GM03348 (cell line): ENCODE measurements at regions not wholly inside any gene's neighbourhood (a gene's known extent, or its start where the extent isn't known, plus 50 kb on each side); places are given as distances from the start of the nearest gene placed in this dataset.

Source experiments
- DNase-seq: peaks from one replicate; pipeline ENCODE4 v3.0.0; 2012; ENCODE audit warnings: low spot score

- no peak for DNase-seq
These were observed 395.6 kb downstream of the ETV1 start for GRCh38 chr7:13593854-13594253.

GRCh38 chr7:13602036-13602435 is 387.4 kb downstream of the ETV1 start:
- DNase-seq: no peak

GRCh38 chr7:13603016-13603415 is 386.4 kb downstream of the ETV1 start:
- no peak for DNase-seq

- no peak for DNase-seq
These were observed 385.8 kb downstream of the ETV1 start for GRCh38 chr7:13603661-13604060.

GRCh38 chr7:13604178-13604577 is 385.3 kb downstream of the ETV1 start:
- no peak for DNase-seq

GRCh38 chr7:13610372-13610771 is 379.1 kb downstream of the ETV1 start:
- no peak for DNase-seq

- no peak for DNase-seq
These were observed 373.8 kb downstream of the ETV1 start for GRCh38 chr7:13615679-13616078.

- DNase-seq: no peak
These were observed 362.0 kb downstream of the ETV1 start for GRCh38 chr7:13627455-13627854.

- peak; percentile 17 for DNase-seq
These were observed 361.0 kb downstream of the ETV1 start for GRCh38 chr7:13628239-13629001.

GRCh38 chr7:13631207-13632049 is 358.0 kb downstream of the ETV1 start:
- DNase-seq: peak; percentile 4

- no peak for DNase-seq
These were observed 355.6 kb downstream of the ETV1 start for GRCh38 chr7:13633857-13634256.

- no peak for DNase-seq
These were observed 350.1 kb downstream of the ETV1 start for GRCh38 chr7:13639396-13639795.

- peak; percentile 33 for DNase-seq
These were observed 347.8 kb downstream of the ETV1 start for GRCh38 chr7:13641714-13642113.

- DNase-seq: no peak
These were observed 338.3 kb downstream of the ETV1 start for GRCh38 chr7:13651167-13651566.

GRCh38 chr7:13656330-13656729 is 333.1 kb downstream of the ETV1 start:
- DNase-seq: no peak

GRCh38 chr7:13673290-13673689 is 316.2 kb downstream of the ETV1 start:
- DNase-seq: no peak

- DNase-seq: no peak
These were observed 306.8 kb downstream of the ETV1 start for GRCh38 chr7:13682626-13683025.

GRCh38 chr7:13687500-13687899 is 302.0 kb downstream of the ETV1 start:
- DNase-seq: no peak

GRCh38 chr7:13692548-13692947 is 296.9 kb downstream of the ETV1 start:
- no peak for DNase-seq

- peak; percentile 8 for DNase-seq
These were observed 287.2 kb downstream of the ETV1 start for GRCh38 chr7:13702251-13702650.

- DNase-seq: no peak
These were observed 280.8 kb downstream of the ETV1 start for GRCh38 chr7:13708670-13709069.

- no peak for DNase-seq
These were observed 276.4 kb downstream of the ETV1 start for GRCh38 chr7:13713092-13713491.

GRCh38 chr7:13715534-13715933 is 273.9 kb downstream of the ETV1 start:
- DNase-seq: no peak
